ENCODE measurements at regions not wholly inside any gene's neighbourhood (a gene's known extent, or its start where the extent isn't known, plus 50 kb on each side); places are given as distances from the start of the nearest gene placed in this dataset.

GRCh38 chr2:173434762-173435569, 80.3 kb downstream of the CDCA7 start:
- TF ChIP-seq POLR2A (IDR thresholded peaks at IDR 0.05) (no peak), CTCF (IDR thresholded peaks at IDR 0.05) (no peak)
